Natural killer cell treated with Interleukin-12 subunit alpha and Interleukin-12 subunit beta and Interleukin-15 and Interleukin-18, amount 100 ng/mL, for 72 hours (primary cell): ENCODE measurements at regions not wholly inside any gene's neighbourhood (a gene's known extent, or its start where the extent isn't known, plus 50 kb on each side); places are given as distances from the start of the nearest gene placed in this dataset.

Source experiments
- ATAC-seq, 2 donors: fragments of 150-1000 bp; cut with Tn5 transposase in 1 of 2; sonication (Bioruptor Pico), chemical (Tn5 transposase) in 1 of 2; 2 replicates each; pipeline ENCODE4 v1.10.0; 2021
- DNase-seq: peaks from one replicate; pipeline ENCODE4 v3.0.0; 2022; ENCODE audit warnings: low spot score
- H3K27ac Mint-ChIP-seq, 2 donors: 1 replicate in 1 of 2; 2 replicates in 1 of 2; pipeline ENCODE4 v1.8.0; 2022; ENCODE audit warnings: mixed read lengths in 2 of 2, mild to moderate bottlenecking in 1 of 2, moderate library complexity in 1 of 2
- H3K27me3 Mint-ChIP-seq, 2 donors: 1 replicate in 1 of 2; 2 replicates in 1 of 2; pipeline ENCODE4 v1.8.0; 2022; ENCODE audit warnings: mixed read lengths in 2 of 2
- H3K36me3 Mint-ChIP-seq: one replicate; pipeline ENCODE4 v1.8.0; 2022; ENCODE audit warnings: mixed read lengths
- H3K4me1 Mint-ChIP-seq, 2 donors: 1 replicate in 1 of 2; 2 replicates in 1 of 2; pipeline ENCODE4 v1.8.0; 2022; ENCODE audit warnings: low read depth in 2 of 2, mixed read lengths in 2 of 2, mild to moderate bottlenecking in 1 of 2
- H3K4me3 Mint-ChIP-seq: one replicate; pipeline ENCODE4 v1.8.0; 2022; ENCODE audit warnings: mixed read lengths
- H3K9me3 Mint-ChIP-seq: 2 replicates; pipeline ENCODE4 v1.8.0; 2022; ENCODE audit warnings: mixed read lengths

DNA sequence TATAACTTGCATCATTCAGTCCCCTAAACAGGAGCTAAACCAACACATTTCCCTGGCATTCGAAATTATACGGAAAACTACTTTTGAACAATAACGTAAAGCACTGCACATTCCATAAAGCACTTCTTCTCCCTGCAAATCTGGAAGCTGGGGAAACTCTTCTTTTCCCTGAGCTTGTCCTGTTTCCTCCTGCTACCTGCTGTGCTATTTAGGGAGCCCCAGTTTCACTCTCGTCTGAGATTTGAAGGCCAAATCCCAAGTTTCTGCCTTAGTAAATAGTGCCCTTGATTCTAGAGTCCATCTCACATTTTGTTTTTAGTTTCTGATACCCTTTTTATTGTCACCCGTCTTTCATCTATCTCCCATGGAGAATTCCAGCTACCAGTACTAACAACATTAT, 67.7 kb upstream of the OSR1 start:
- Mint-ChIP-seq H3K36me3 (no peaks in the 10 kb centered on the region), H3K4me1 (no peaks in the 10 kb centered on the region), H3K4me3 (no peak overlapping the region), H3K27me3 (peaks cover 0 to 38% of the 10 kb centered on the region in 2 donors), H3K27ac (no peak overlapping the region), H3K9me3 (no peaks in the 10 kb centered on the region)
- no peak for DNase-seq
- no peak for ATAC-seq

DNA sequence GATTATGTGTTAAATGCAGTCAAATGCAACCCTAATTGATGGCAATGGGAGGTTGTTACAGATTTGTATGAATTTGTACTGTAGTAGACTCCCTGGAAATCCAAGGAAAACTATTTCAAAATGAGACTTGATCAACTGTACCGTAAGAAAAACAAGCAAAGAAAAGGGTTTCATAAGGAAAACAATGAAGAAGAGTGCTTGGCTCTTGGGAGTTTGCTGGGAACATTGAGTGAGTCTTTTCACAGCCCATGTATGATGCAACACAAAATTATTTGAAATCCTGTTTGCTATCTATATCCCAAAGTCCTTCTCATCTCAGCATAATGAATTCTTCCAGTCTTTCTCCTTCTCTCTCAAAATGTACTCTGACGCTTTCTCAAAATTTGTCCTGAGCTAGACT, 67.0 kb upstream of the OSR1 start:
- no peaks in the 10 kb centered on the region for H3K9me3 Mint-ChIP-seq
- no peaks in the 10 kb centered on the region for H3K4me1 Mint-ChIP-seq
- H3K36me3 Mint-ChIP-seq = no peaks in the 10 kb centered on the region
- no peak for ATAC-seq
- no peak overlapping the region for H3K4me3 Mint-ChIP-seq
- H3K27ac Mint-ChIP-seq = no peak overlapping the region
- no peak for DNase-seq
- peaks cover 0 to 37% of the 10 kb centered on the region in 2 donors for H3K27me3 Mint-ChIP-seq

DNA sequence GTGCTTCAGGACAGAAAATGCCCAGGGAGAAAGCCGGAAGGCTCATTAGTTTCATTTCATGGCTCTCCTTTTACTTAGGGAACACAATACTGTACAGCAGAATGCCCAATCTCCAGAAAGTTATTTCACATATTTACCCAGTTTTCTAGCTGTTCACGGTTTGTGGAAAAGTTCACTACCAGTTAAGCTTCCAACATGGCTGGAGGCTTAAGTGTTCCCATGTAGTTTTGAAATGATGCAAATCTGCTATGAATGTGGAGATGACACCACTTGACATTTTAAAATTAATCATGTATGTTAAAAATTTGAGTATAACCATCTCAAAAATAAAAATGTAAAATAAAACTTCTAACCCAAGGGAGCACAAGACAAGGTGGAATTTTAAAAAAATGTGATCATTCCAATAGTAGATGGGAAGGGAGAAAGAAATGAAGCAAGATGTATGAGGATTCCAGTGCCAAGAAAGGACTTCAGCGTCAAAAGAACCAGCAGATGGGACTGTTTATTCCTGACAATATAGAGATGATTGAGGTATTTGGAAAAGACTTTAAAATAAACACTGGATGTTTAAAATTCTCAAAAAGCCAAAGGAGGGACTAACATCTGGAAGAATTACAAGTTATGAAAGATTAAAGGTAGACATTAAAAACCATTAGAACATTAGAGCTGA, 60.9 kb upstream of the OSR1 start:
- H3K36me3 Mint-ChIP-seq = no peaks in the 10 kb centered on the region
- no peak for DNase-seq
- no peak for ATAC-seq
- H3K27me3 Mint-ChIP-seq = peaks cover 9 to 36% of the 10 kb centered on the region in 2 donors
- no peak overlapping the region for H3K27ac Mint-ChIP-seq
- no peak overlapping the region for H3K4me3 Mint-ChIP-seq
- peaks cover 2% of the 10 kb centered on the region for H3K9me3 Mint-ChIP-seq
- H3K4me1 Mint-ChIP-seq = no peaks in the 10 kb centered on the region

DNA sequence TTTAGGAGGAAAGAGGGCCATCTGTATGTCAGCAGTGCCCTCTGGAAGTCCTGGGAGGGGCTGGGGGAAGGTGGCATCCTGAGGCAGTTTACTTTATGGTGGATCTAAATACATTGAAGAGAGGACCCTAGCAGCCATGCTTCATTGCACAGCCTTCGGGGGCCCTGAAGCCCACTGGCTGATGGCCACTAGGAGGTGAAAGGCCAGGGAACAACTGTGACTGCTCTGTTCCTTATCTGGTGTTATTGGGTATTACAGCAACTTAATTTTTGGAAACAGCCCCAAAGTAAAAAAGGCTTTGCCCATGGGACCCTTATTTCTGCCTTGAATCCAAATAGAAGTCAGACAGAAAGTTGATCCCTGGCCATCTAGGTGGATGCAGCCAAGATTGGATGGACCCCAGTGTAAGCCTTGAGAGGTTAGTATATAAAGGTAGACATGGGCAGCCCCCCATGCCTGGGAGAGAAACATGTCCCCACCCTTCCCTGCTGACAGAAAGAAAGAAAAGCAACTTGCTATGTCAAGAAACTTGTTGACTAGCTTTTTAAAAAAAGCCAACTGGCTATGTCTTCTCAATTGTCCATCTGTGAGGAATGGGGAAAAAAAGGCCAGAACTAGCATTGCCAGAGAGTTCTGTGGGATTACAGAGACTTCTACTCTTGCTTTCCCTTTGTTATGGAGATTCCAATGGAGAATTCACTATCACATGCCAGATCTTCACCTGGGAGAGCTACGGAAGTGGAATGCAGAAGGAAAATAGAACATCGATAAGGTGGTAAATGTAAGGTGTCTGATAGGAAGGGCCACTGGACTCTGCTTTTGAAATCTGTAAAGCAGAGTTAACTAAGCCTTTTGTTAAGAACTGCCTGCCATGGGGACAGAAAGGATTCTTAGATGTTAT, 58.6 kb upstream of the OSR1 start:
- no peak overlapping the region for H3K27ac Mint-ChIP-seq
- H3K27me3 Mint-ChIP-seq = peaks cover 9 to 27% of the 10 kb centered on the region in 2 donors

DNA sequence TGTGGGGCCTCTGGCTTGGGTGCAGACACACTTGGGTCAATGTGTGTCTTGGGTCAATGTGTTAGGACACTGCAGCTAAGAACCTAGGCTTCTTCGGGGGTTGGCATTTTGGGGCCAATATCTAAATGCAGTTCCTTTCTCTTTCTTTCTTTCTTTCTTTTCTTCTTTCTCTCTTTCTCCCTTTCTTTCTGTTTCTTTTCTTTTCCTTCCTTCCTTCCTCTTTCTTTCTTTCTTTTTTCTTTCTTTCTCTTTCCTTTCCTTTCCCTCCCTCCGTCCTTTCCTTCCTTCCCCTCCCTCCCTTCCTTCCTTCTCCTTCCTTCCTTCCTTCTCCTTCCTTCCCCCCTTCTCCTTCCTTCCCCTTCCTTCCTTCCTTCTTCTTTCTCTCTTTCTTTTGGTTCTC, 57.7 kb upstream of the OSR1 start:
- H3K36me3 Mint-ChIP-seq = no peaks in the 10 kb centered on the region
- H3K9me3 Mint-ChIP-seq = peaks cover 5% of the 10 kb centered on the region
- ATAC-seq (no peak), DNase-seq (no peak)
- H3K27me3 Mint-ChIP-seq = peaks cover 9 to 20% of the 10 kb centered on the region in 2 donors
- no peak overlapping the region for H3K27ac Mint-ChIP-seq
- H3K4me3 Mint-ChIP-seq = no peak overlapping the region
- no peaks in the 10 kb centered on the region for H3K4me1 Mint-ChIP-seq

More for the DNA sequence above, 58.6 kb upstream of the OSR1 start:
- no peaks in the 10 kb centered on the region for H3K4me1 Mint-ChIP-seq
- H3K36me3 Mint-ChIP-seq = no peaks in the 10 kb centered on the region
- no peak for ATAC-seq
- H3K9me3 Mint-ChIP-seq = peaks cover 5% of the 10 kb centered on the region
- no peak overlapping the region for H3K4me3 Mint-ChIP-seq
- no peak for DNase-seq

DNA sequence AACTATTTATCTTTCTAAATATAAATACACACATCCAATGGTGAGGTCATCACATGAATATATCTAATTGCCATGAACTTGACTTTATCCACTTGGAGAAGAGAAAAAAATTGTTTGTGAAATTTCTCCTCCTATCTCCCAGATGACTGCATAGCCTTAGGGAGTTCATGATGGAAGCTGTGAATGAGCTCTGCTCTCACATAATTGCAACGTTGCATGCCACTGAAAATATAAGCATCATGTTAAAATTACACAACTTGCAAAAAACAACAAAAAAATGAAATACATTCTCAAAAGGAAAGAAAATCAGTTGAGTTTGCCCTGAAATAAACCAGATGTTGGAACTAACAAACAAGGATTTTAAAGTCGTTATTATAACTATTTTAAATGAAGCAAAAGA, 50.6 kb upstream of the OSR1 start:
- peaks cover 4 to 21% of the 10 kb centered on the region in 2 donors for H3K27me3 Mint-ChIP-seq
- DNase-seq (no peak), ATAC-seq (no peak)
- no peak overlapping the region for H3K4me3 Mint-ChIP-seq
- peaks cover 5% of the 10 kb centered on the region for H3K36me3 Mint-ChIP-seq
- no peak overlapping the region for H3K27ac Mint-ChIP-seq
- H3K9me3 Mint-ChIP-seq = peaks cover 7% of the 10 kb centered on the region
- H3K4me1 Mint-ChIP-seq = no peaks in the 10 kb centered on the region

DNA sequence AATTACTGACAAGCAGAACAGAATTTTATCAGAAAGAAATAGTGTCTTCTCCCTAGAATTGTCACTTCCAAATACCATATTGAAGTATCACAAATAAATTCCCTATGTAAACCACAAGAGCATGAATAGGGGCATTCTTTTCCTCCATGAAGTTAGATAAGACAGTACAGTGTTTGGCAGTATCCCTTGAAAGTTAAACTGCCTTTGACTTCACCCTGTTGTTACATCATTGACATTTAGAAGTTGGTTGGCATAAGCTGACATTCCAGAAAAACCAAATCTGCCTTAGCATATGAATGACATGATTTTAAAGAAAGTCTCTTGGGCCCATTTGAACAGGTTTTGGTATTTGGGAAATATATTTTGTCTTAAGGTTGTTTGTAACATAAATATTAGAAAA, 50.2 kb upstream of the OSR1 start:
- H3K27me3 Mint-ChIP-seq = peaks cover 4 to 21% of the 10 kb centered on the region in 2 donors
- H3K4me1 Mint-ChIP-seq = no peaks in the 10 kb centered on the region
- DNase-seq (no peak), ATAC-seq (no peak)
- H3K36me3 Mint-ChIP-seq = peaks cover 5% of the 10 kb centered on the region
- no peak overlapping the region for H3K27ac Mint-ChIP-seq
- peaks cover 7% of the 10 kb centered on the region for H3K9me3 Mint-ChIP-seq
- H3K4me3 Mint-ChIP-seq = no peak overlapping the region
